GM12878 (cell line): ENCODE measurements at regions not wholly inside any gene's neighbourhood (a gene's known extent, or its start where the extent isn't known, plus 50 kb on each side); places are given as distances from the start of the nearest gene placed in this dataset.

Source experiments
- ATAC-seq: fragments of 200-7000 bp; cut with Tn5 transposase; 3 replicates; pipeline ENCODE4 v1.9.1; 2020; ENCODE audit warnings: mild to moderate bottlenecking, moderate library complexity
- BruUV-seq: library from RNA; stranded (reverse); fragments of 400-500 nt; replicated peaks from 2 replicates; lab custom pipeline; 2021; lab: Mats Ljungman, UMichigan
- CTCF ChIA-PET: fragments of 300-600 bp; sonication (Branson Sonifier 250); formaldehyde crosslinking; extraction: SDS; loops from one replicate; lab custom pipeline; 2021; ENCODE audit warnings: inconsistent platforms; lab: Yijun Ruan, JAX
- POLR2A ChIA-PET: fragments of 350-600 bp; formaldehyde crosslinking; extraction: SDS; loops from one replicate; lab custom pipeline; 2021; ENCODE audit warnings: inconsistent platforms; lab: Charles Lee
- RAD21 ChIA-PET: fragments of 300-600 bp; sonication (Branson Sonifier 250); formaldehyde crosslinking; loops from one replicate; lab custom pipeline; 2023; ENCODE audit warnings: antibody characterized with exemption; ENCODE audit not compliant: unreplicated experiment; lab: Charles Lee
- SMC1A ChIA-PET: fragments of 300-600 bp; sonication (Branson Sonifier 250); formaldehyde crosslinking; loops from one replicate; lab custom pipeline; 2023; ENCODE audit not compliant: unreplicated experiment, uncharacterized antibody; lab: Charles Lee
- DNase-seq: peaks from one replicate; pipeline ENCODE4 v3.0.0-alpha.2; 2011; ENCODE audit warnings: low read depth, low spot score
- FAIRE-seq: peaks from 3 replicates; lab custom pipeline; 2011; peaks lifted over from hg19 to GRCh38; lab: Jason Lieb, UNC
- H2AFZ ChIP-seq: 2 replicates; pipeline ENCODE4 v1.6.0; 2011; ENCODE audit warnings: low read depth, low read length, control low read depth; ENCODE audit not compliant: control insufficient read depth
- H3K27ac ChIP-seq: 2 replicates; pipeline ENCODE4 v1.5.1; 2011; ENCODE audit warnings: control low read depth; ENCODE audit not compliant: control insufficient read depth, insufficient read depth
- H3K27me3 ChIP-seq, 2 experiments: replicated peaks in 1 of 2; 2 replicates each; pipeline versions ENCODE4 v1.6.0 to v1.6.1; 2011; ENCODE audit warnings: low read length in 1 of 2; ENCODE audit not compliant: control insufficient read depth in 2 of 2, insufficient read depth in 2 of 2
- H3K36me3 ChIP-seq, 2 experiments: 2 replicates each; pipeline ENCODE4 v1.5.1; 2011; ENCODE audit warnings: low read length in 1 of 2; ENCODE audit not compliant: control insufficient read depth in 2 of 2, insufficient read depth in 2 of 2
- H3K4me1 ChIP-seq: 2 replicates; pipeline ENCODE4 v1.6.1; 2011; ENCODE audit warnings: mild to moderate bottlenecking, low read length, moderate library complexity, mixed read lengths; ENCODE audit not compliant: control insufficient read depth, insufficient read depth
- H3K4me2 ChIP-seq: 2 replicates; pipeline ENCODE4 v1.6.0; 2011; ENCODE audit warnings: control low read depth; ENCODE audit not compliant: control insufficient read depth, insufficient read depth
- H3K4me3 ChIP-seq: fragments of 200-600 bp; sonication (generic); 2 replicates; pipeline ENCODE4 v1.5.1; 2016
- H3K79me2 ChIP-seq: 2 replicates; pipeline ENCODE4 v1.6.0; 2011; ENCODE audit warnings: low read length; ENCODE audit not compliant: control insufficient read depth, insufficient read depth
- H3K9ac ChIP-seq: 2 replicates; pipeline ENCODE4 v1.8.0; 2011; ENCODE audit warnings: low read length, control low read depth, mixed read lengths; ENCODE audit not compliant: control insufficient read depth, insufficient read depth
- H3K9me3 ChIP-seq: replicated peaks from 3 replicates; pipeline ENCODE4 v1.5.1; 2011; ENCODE audit warnings: mild to moderate bottlenecking, low read length; ENCODE audit not compliant: control insufficient read depth, insufficient read depth
- H4K20me1 ChIP-seq: 2 replicates; pipeline ENCODE4 v1.6.0; 2011; ENCODE audit not compliant: control insufficient read depth, insufficient read depth
- BMI1 ChIP-seq: fragments of 450-650 bp; IDR thresholded peaks from 2 replicates; pipeline ENCODE4 v1.6.1; 2016; ENCODE audit warnings: mild to moderate bottlenecking, moderate library complexity, borderline replicate concordance
- MTA2 ChIP-seq: fragments of 450-650 bp; IDR thresholded peaks from 2 replicates; pipeline ENCODE4 v1.6.1; 2016; ENCODE audit warnings: low read depth, mild to moderate bottlenecking, moderate library complexity
- WGBS: methylation state at CpG from one replicate; pipeline ENCODE4 v1.1.6; 2016; ENCODE audit warnings: low lambda C conversion rate; ENCODE audit not compliant: insufficient replicate concordance, insufficient coverage; ENCODE audit errors: missing lambda C conversion rate; 5-methylcytosine and 5-hydroxymethylcytosine counted together
- in situ Hi-C: fragments of 300-500 bp; cut with MboI; formaldehyde crosslinking; loops from 9 replicates; pipeline ENCODE4 v1.14.3; 2018; ENCODE audit warnings: mixed read lengths
- intact Hi-C: fragments of 100-400 bp; cut with micrococcal nuclease; formaldehyde crosslinking; loops from one replicate; pipeline ENCODE4 v1.14.2; 2022; ENCODE audit not compliant: unreplicated experiment

- 23% methylated on average over 2 of the region's 2 CpGs for WGBS
These were observed 572.3 kb downstream of the PCDH11X start for GRCh38 chrX:92351511-92351910.

More at GRCh38 chrX:92351511-92351910, 572.3 kb downstream of the PCDH11X start:
- Histone ChIP-seq H3K9me3 (no peaks in the 10 kb centered on the region), H3K9ac (no peak overlapping the region), H3K27ac (no peak overlapping the region), H3K36me3 (no peaks in the 10 kb centered on the region), H2AFZ (no peak overlapping the region), H3K4me1 (no peaks in the 10 kb centered on the region), H3K4me3 (no peak overlapping the region), H3K79me2 (no peaks in the 10 kb centered on the region), H3K27me3 (no peaks in the 10 kb centered on the region), H3K4me2 (no peak overlapping the region), H4K20me1 (no peaks in the 10 kb centered on the region)
- FAIRE-seq (no peak), ATAC-seq (no peak), DNase-seq (no peak)
- ChIA-PET POLR2A (no interaction called here), CTCF (no interaction called here), RAD21 (no interaction called here), SMC1A (no interaction called here)
- BruUV-seq, result no TSS peak
- in situ Hi-C loops, result no loop called here
- intact Hi-C loops, result no loop called here
- TF ChIP-seq BMI1, result no peak
- no peak for TF ChIP-seq MTA2
